Amniotic stem cell (primary cell): ENCODE measurements at regions not wholly inside any gene's neighbourhood (a gene's known extent, or its start where the extent isn't known, plus 50 kb on each side); places are given as distances from the start of the nearest gene placed in this dataset.
A peak's percentile ranks its signal among the peaks of the same experiment; 100 is the strongest.

Experiments
- DNase-seq: peaks from one replicate; lab custom pipeline; 2025; lab: John Stamatoyannopoulos, UW

DNA sequence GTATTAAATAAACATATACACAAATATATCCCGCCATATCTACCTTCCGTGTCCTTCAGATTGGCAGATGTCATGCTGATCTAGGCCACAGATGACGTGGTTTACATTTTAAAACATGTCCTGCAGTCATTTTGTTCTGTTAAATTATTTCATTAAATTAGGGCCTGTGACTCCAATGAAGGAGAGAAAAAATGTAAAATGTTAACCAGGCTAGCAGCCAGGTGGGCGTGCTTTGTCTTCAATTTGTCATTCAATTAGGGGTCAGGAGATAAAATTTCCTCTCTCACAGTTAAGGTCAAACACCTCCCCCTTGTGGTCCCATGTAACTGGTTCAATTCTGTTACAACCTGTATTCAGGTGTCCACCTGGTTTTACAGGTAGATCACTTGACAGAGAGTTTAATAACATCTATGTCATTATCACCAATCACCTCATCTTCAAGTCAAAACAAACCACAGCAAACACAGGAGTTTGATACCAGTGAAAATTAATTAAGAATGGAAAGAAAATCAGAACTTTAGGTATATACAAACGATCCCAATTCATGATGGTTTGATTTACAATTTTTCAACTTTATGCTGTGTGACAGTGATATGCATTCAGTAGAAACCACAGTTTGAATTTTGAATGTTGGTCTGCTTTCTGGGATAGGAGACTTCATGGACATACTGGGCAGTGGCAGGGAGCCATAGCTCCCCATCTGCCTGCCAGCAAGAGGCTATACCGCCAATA is 339.4 kb downstream of the CMPK2 start:
- DNase-seq: no peak

GRCh38 chr2:6531304-6531703 is 334.4 kb downstream of the CMPK2 start:
- DNase-seq: no peak

DNA sequence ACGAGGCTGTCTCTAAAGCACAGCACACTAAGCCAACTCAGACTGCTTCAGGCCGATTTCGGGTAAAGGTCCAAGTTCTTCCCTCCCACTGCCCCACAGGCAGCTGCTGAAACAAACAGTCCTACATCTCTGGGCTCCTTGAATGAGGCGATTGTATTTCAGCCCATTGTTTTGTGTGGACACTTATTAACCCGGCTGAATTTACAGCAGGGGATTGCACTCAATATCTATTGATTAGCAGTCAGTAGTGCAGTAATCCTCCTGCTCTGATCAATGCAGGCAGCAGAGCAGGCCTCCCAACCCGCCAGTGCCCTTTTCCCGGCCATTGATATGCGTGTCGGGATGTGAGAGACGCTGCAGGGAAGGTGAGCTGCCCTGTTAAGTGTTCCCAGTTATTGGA is 330.1 kb downstream of the CMPK2 start:
- DNase-seq: no peak

DNA sequence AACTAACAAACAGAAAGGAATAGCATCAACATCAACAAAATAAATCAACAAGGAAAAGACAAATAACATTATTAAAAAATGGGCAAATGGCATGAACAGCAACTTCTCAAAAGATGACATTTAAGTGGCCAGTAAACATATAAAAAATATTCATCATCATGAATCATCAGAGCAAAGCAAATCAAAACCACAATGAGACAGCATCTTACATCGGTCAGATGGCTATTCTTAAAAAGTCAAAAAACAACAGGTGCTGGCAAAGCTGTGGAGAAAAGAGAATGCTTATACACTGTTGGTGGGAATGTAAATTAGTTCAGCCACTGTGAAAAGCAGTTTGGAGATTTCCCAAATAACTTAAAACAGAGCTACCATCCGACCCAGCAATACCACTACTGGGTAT is 327.1 kb downstream of the CMPK2 start:
- DNase-seq: no peak

DNA sequence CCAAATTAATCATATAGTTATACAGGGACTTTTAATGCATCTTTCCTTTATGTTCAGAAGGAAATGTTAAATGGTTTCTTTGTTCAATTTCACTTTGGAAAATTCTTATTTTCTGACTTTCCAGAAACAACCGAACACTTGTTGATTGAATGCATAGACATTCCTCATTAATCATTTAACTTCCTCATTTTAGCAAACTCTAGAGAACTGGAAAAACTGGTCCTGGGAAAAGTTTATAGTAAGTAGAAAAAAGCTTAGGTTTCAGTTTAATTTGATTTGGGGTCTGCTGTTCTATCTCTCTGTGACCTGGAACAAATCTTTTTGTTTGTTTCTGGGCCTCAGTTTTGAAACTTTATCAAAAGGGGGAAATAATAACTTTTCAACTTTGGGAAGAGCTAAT is 320.4 kb downstream of the CMPK2 start:
- DNase-seq: no peak

GRCh38 chr2:6545795-6546194 is 319.9 kb downstream of the CMPK2 start:
- DNase-seq: no peak

DNA sequence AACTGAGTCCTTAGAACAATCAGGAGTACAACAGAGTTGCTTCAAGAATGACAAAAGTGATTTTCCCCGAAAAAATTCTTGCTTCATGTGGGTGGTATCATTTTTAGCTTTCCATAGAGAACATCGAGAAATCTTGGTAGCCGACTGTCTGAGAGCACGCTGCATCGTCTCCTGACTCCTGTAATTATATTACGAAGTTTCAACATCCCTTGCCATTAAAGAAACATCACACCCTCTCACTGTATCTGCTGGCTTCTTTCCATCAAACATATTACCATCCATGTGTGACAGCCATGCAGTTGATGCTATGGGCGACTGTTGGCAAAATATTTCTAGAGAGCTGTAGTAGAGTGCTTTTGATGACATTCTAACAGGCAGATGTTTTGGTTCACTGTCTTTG is 311.2 kb downstream of the CMPK2 start:
- no peak for DNase-seq

GRCh38 chr2:6556755-6557154 is 309.0 kb downstream of the CMPK2 start:
- DNase-seq: peak; percentile 10

GRCh38 chr2:6557737-6558136 is 308.0 kb downstream of the CMPK2 start:
- DNase-seq: no peak

DNA sequence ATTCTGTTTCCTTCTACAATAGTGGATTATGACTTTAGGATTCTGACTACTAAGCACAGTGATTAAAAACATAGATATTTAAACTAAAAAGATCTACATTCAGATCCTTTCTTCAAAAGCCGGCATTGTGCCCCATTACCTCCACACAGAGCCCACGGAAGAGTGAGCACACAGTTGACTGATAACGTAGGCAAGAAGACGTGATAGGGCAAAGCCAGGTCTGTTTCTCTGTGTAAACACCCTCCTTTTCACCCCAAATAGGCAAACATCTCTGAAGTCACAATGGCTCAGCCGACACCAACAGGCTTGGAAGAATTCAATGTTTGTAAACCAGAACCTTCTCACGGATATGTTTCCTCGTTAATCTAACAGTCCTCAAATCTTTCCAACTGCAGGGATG is 302.9 kb downstream of the CMPK2 start:
- no peak for DNase-seq

DNA sequence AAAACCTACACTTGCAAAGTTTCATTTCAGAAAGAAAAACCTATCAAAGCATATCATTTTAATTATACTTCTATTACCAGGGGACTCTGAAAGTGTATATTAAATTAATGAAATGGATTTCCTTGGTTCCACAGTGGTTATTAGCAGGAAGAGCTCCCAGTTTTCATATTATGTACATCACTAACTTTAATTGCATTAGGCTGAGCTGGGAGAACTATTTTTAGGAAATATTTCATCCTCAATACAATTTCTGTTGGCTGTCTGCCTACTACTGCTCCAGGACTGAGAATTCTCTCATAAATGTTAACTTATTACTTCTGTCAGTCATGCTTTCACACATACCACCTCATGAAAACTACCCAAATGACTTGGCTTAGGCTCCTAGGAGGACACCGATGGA is 301.4 kb downstream of the CMPK2 start:
- DNase-seq: no peak

DNA sequence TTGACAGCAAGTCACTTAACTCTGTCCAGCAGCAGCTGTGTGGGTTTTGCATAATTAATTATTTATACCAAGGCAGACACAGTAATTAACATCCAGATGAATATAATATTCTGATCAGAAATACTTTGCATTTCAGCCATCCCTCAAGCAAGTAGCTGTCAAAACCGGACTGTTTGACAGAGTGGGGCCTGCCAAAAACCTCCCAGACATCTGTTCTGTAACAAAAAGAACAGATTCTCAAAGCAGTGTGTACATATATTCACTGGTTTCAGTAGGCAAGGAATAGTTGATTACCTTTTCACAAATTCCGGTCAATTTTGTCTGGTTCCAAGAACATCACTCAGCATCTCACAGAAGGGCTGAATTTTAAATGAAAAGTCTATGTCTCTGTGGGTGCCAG is 291.6 kb downstream of the CMPK2 start:
- no peak for DNase-seq

GRCh38 chr2:6576302-6576701 is 289.4 kb downstream of the CMPK2 start:
- DNase-seq: peak; percentile 65

DNA sequence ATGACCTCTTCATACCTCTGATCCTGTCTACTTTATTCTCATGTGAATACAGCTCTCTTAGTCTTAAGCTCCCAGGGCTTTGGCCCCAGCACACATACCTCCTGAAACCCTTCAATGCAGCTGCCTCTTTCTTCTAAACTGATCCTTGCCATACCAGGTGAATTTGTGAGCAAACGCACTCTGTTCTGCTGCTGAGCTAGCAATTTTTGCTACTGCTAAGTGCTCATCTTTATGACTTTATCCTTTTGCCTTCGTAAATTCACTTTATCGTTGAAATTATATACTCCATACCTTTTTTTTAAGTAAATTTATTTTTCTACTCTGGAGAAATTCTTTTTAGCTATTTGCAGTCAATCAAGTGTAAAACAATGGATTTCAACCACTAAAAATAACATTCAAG is 287.7 kb downstream of the CMPK2 start:
- no peak for DNase-seq

- no peak for DNase-seq
Observed at GRCh38 chr2:6578416-6578815, 287.3 kb downstream of the CMPK2 start.

DNA sequence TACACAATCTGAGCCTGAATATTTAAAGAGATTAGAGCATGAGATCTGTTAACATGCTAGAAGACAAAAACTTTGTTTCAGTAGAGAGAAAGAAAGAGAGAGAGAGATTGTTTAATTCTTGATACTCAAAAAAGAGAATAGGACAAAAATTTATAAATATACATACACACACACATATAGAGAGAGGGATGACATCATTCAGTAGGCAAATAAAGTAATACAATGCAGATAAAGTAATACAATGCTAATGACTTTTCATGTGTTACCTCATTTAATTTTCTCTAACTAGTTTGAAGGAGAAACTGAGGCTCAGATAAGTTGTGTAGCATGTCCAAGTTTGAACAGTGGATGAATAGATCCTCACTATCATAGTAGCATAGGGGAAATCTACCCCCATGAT is 286.4 kb downstream of the CMPK2 start:
- DNase-seq: no peak

GRCh38 chr2:6580982-6581381 is 284.7 kb downstream of the CMPK2 start:
- peak; percentile 32 for DNase-seq

DNA sequence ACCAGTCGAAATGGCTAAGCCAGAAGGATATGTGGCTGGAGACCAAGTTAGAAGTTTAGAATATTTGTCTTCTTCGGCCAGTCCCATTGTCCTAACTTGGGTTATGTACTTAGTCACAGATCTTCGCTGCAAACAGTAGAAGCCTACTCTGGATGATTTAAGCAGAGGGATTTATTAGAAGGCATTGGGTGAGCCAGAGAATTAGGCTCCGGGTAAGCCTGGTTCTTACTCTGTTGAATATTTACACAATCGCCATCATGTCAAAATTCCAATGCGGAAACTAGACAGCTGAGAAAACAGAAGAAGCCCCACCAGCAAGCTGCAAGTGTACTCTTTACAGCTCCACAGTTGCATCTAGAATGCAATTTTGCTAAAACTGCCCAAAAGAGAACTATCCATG is 276.6 kb downstream of the CMPK2 start:
- DNase-seq: no peak

GRCh38 chr2:6590442-6590841 is 275.3 kb downstream of the CMPK2 start:
- DNase-seq: no peak

GRCh38 chr2:6602471-6602870 is 263.2 kb downstream of the CMPK2 start:
- no peak for DNase-seq

GRCh38 chr2:6605836-6606505 is 259.7 kb downstream of the CMPK2 start:
- no peak for DNase-seq

GRCh38 chr2:6617794-6618193 is 247.9 kb downstream of the CMPK2 start:
- no peak for DNase-seq

DNA sequence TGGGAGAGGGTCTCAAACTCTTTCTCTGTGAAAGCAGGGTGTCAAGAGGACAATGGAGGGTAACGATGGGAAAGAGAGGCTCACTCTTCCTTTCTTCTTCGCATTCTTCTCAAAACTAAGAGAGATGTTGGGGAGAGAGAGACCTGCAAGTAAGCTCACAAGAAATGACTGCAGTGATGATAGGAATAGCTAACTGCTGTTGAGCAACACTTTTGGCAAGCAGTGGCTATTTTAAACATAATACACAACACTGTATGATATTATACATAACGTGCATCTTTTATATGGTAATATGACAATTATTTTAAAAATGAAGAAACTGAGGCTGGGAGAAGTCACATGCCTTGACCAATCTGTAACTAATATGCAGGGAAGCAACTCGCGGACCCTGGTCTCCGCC is 247.5 kb downstream of the CMPK2 start:
- no peak for DNase-seq

GRCh38 chr2:6623746-6624145 is 242.0 kb downstream of the CMPK2 start:
- no peak for DNase-seq
